B cell (primary cell): ENCODE measurements at regions not wholly inside any gene's neighbourhood (a gene's known extent, or its start where the extent isn't known, plus 50 kb on each side); places are given as distances from the start of the nearest gene placed in this dataset.

Source experiments
- ATAC-seq: fragments of 200-7000 bp; cut with Tn5 transposase; one replicate; pipeline ENCODE4 v1.10.0; 2021; ENCODE audit warnings: low read depth, mild to moderate bottlenecking, moderate number of reproducible peaks, moderate library complexity
- CTCF ChIA-PET: fragments of 350-600 bp; sonication (Branson Sonifier 250); formaldehyde crosslinking; loops from one replicate; lab custom pipeline; 2021; ENCODE audit warnings: antibody characterized with exemption, inconsistent platforms; lab: Charles Lee
- POLR2A ChIA-PET: fragments of 350-600 bp; sonication (Branson Sonifier 250); formaldehyde crosslinking; loops from one replicate; lab custom pipeline; 2021; ENCODE audit warnings: antibody characterized with exemption; lab: Charles Lee
- DNase-seq: peaks from one replicate; pipeline ENCODE4 v3.0.0; 2013
- H2AFZ ChIP-seq: 2 replicates; pipeline ENCODE4 v1.6.1; 2012; ENCODE audit warnings: mild to moderate bottlenecking, low read depth, low read length; ENCODE audit not compliant: insufficient read depth, poor library complexity, severe bottlenecking
- H3K27ac ChIP-seq, 2 donors: 1 replicate in 1 of 2; 2 replicates in 1 of 2; pipeline ENCODE4 v1.5.1; 2012 to 2013; ENCODE audit warnings: low read length in 2 of 2, mild to moderate bottlenecking in 2 of 2, moderate library complexity in 1 of 2
- H3K27me3 ChIP-seq, 4 experiments: fragments of 200-600 bp in 1 of 4; sonication (generic) in 1 of 4; replicated peaks in 1 of 4; 1 replicate in 2 of 4; 2 replicates in 2 of 4; pipeline versions ENCODE4 v1.6.1 to v1.7.0; 2013 to 2016; ENCODE audit warnings: low read length in 3 of 4, mild to moderate bottlenecking in 2 of 4, mixed read lengths in 1 of 4, moderate library complexity in 1 of 4; ENCODE audit not compliant: insufficient read depth in 4 of 4, control insufficient read depth in 3 of 4; ENCODE audit errors: control extremely low read depth in 1 of 4
- H3K36me3 ChIP-seq, 2 experiments: replicated peaks in 1 of 2; 1 replicate in 1 of 2; 2 replicates in 1 of 2; pipeline versions ENCODE4 v1.6.1 to v1.7.1; 2013; ENCODE audit warnings: low read length in 1 of 2; ENCODE audit not compliant: insufficient read depth in 2 of 2, control insufficient read depth in 1 of 2; ENCODE audit errors: control extremely low read depth in 1 of 2, extremely low read depth in 1 of 2
- H3K4me1 ChIP-seq, 2 donors: fragments of 200-600 bp in 1 of 2; sonication (generic) in 1 of 2; 1 replicate in 1 of 2; 2 replicates in 1 of 2; pipeline versions ENCODE4 v1.5.1 to v1.6.1; 2013 to 2017; ENCODE audit warnings: low read length in 2 of 2; ENCODE audit not compliant: control insufficient read depth in 2 of 2, insufficient read depth in 2 of 2
- H3K4me2 ChIP-seq: replicated peaks from 2 replicates; pipeline ENCODE3; 2012; ENCODE audit warnings: mild to moderate bottlenecking, low read depth, low read length; ENCODE audit not compliant: poor library complexity, severe bottlenecking
- H3K4me3 ChIP-seq, 5 experiments: fragments of 200-600 bp in 1 of 5; sonication (generic) in 1 of 5; 1 replicate in 3 of 5; 2 replicates in 2 of 5; pipeline versions ENCODE4 v1.5.1 to v1.7.0; 2011 to 2016; ENCODE audit warnings: low read length in 4 of 5, mild to moderate bottlenecking in 4 of 5, low read depth in 2 of 5, control low read depth in 1 of 5, moderate library complexity in 1 of 5; ENCODE audit not compliant: insufficient read depth in 1 of 5; ENCODE audit errors: control extremely low read depth in 1 of 5, extremely low read depth in 1 of 5
- H3K79me2 ChIP-seq: fragments of 200-600 bp; sonication (generic); one replicate; pipeline ENCODE4 v1.6.0; 2016; ENCODE audit warnings: low read length; ENCODE audit not compliant: control insufficient read depth, insufficient read depth
- H3K9ac ChIP-seq: fragments of 200-600 bp; sonication (generic); 2 replicates; pipeline ENCODE4 v1.6.1; 2017; ENCODE audit warnings: mild to moderate bottlenecking, low read length, moderate library complexity
- H3K9me3 ChIP-seq, 3 donors: one replicate each; pipeline versions ENCODE4 v1.6.1 to v1.7.1; 2013; ENCODE audit warnings: low read length in 2 of 3; ENCODE audit not compliant: control insufficient read depth in 2 of 3, insufficient read depth in 1 of 3; ENCODE audit errors: control extremely low read depth in 1 of 3
- H4K20me1 ChIP-seq: 2 replicates; pipeline ENCODE4 v1.6.0; 2012; ENCODE audit warnings: mild to moderate bottlenecking, low read length; ENCODE audit not compliant: insufficient read depth, control insufficient read depth, poor library complexity, severe bottlenecking
- H3K27ac Mint-ChIP-seq: one replicate; pipeline ENCODE4 v1.8.0; 2021; ENCODE audit warnings: mixed read lengths
- H3K27me3 Mint-ChIP-seq: one replicate; pipeline ENCODE4 v1.8.0; 2021; ENCODE audit warnings: mixed read lengths
- H3K4me1 Mint-ChIP-seq: one replicate; pipeline ENCODE4 v1.8.0; 2021; ENCODE audit warnings: mixed read lengths
- H3K4me3 Mint-ChIP-seq: one replicate; pipeline ENCODE4 v1.8.0; 2021; ENCODE audit warnings: mixed read lengths
- H3K9me3 Mint-ChIP-seq: one replicate; pipeline ENCODE4 v1.8.0; 2022; ENCODE audit warnings: mixed read lengths; ENCODE audit not compliant: insufficient read depth
- EZH2 ChIP-seq: IDR thresholded peaks from 2 replicates; pipeline ENCODE4 v1.6.1; 2012; ENCODE audit warnings: borderline replicate concordance, low read depth, mild to moderate bottlenecking, moderate library complexity, low read length; ENCODE audit not compliant: insufficient read depth, poor library complexity, severe bottlenecking
- WGBS: methylation state at CpG from one replicate; pipeline ENCODE4 v1.1.5; 2013; ENCODE audit warnings: missing lambda C conversion rate; ENCODE audit not compliant: insufficient coverage; 5-methylcytosine and 5-hydroxymethylcytosine counted together
- intact Hi-C: fragments of 100-400 bp; cut with micrococcal nuclease; formaldehyde crosslinking; loops from one replicate; pipeline ENCODE4 v1.10.0; 2022
- TF ChIP-seq, protein P1 (sequence below): fragments of 200-600 bp; IDR thresholded peaks from one replicate; pipeline ENCODE4 v1.8.0; 2022; ENCODE audit warnings: antibody characterized with exemption, mild to moderate bottlenecking

GRCh38 chr9:16057541-16057940, 504.7 kb downstream of the CCDC171 start:
- TF ChIP-seq EZH2: no peak
- TF ChIP-seq, protein P1, sequence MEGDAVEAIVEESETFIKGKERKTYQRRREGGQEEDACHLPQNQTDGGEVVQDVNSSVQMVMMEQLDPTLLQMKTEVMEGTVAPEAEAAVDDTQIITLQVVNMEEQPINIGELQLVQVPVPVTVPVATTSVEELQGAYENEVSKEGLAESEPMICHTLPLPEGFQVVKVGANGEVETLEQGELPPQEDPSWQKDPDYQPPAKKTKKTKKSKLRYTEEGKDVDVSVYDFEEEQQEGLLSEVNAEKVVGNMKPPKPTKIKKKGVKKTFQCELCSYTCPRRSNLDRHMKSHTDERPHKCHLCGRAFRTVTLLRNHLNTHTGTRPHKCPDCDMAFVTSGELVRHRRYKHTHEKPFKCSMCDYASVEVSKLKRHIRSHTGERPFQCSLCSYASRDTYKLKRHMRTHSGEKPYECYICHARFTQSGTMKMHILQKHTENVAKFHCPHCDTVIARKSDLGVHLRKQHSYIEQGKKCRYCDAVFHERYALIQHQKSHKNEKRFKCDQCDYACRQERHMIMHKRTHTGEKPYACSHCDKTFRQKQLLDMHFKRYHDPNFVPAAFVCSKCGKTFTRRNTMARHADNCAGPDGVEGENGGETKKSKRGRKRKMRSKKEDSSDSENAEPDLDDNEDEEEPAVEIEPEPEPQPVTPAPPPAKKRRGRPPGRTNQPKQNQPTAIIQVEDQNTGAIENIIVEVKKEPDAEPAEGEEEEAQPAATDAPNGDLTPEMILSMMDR: no peak
- intact Hi-C loops: no loop called here
- Mint-ChIP-seq H3K27ac (no peak overlapping the region), H3K9me3 (no peaks in the 10 kb centered on the region), H3K4me1 (no peaks in the 10 kb centered on the region), H3K27me3 (no peaks in the 10 kb centered on the region), H3K4me3 (no peak overlapping the region)
- peaks cover 0 to 3% (median 0%) of the 10 kb centered on the region in 3 donors for H3K9me3 ChIP-seq
- H3K27me3 ChIP-seq: no peaks in the 10 kb centered on the region
- no peak overlapping the region for H3K4me2 ChIP-seq
- H3K9ac ChIP-seq: no peak overlapping the region
- ChIA-PET POLR2A (no interaction called here), CTCF (no interaction called here)
- no peak overlapping the region for H2AFZ ChIP-seq
- WGBS: no CpG with 5 or more reads among the region's 4 CpGs
- ATAC-seq (no peak), DNase-seq (no peak)
- no peaks in the 10 kb centered on the region for H4K20me1 ChIP-seq
- H3K27ac ChIP-seq: no peak overlapping the region
- H3K36me3 ChIP-seq: no peaks in the 10 kb centered on the region
- H3K4me1 ChIP-seq: no peaks in the 10 kb centered on the region
- H3K4me3 ChIP-seq: no peak overlapping the region
- no peaks in the 10 kb centered on the region for H3K79me2 ChIP-seq

DNA sequence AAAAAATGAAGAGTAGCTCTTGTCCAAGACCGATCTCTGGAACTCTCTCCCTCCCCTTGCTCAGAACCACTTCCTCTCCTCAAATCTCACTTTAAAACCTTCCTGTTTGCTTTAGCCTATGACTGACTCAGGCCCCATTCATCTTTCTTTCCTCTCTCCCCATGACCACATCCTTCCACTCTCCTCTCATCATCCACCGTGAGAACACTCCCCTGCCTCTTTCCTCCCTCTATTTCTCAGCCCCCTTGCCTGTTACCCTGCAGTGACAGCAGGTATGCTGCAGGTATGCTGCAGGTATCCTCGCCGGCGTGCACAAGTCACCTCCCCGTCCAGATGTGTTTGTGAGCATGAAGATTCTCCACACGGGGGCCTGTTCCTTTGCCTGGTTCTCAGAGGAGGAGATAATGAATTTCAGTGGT, 505.3 kb downstream of the CCDC171 start:
- Mint-ChIP-seq H3K9me3 (no peaks in the 10 kb centered on the region), H3K27me3 (no peaks in the 10 kb centered on the region), H3K27ac (no peak overlapping the region), H3K4me3 (no peak overlapping the region), H3K4me1 (no peaks in the 10 kb centered on the region)
- ATAC-seq: no peak
- ChIA-PET POLR2A (no interaction called here), CTCF (no interaction called here)
- 51% methylated on average over 7 of the region's 7 CpGs for WGBS
- H3K36me3 ChIP-seq: no peaks in the 10 kb centered on the region
- H4K20me1 ChIP-seq: no peaks in the 10 kb centered on the region
- H2AFZ ChIP-seq: no peak overlapping the region
- no peak for TF ChIP-seq EZH2
- TF ChIP-seq, protein P1: no peak
- no peak for DNase-seq
- no peaks in the 10 kb centered on the region for H3K4me1 ChIP-seq
- H3K9me3 ChIP-seq: peaks cover 0 to 3% (median 0%) of the 10 kb centered on the region in 3 donors
- H3K4me2 ChIP-seq: no peak overlapping the region
- no peaks in the 10 kb centered on the region for H3K27me3 ChIP-seq
- no peak overlapping the region for H3K9ac ChIP-seq
- H3K27ac ChIP-seq: no peak overlapping the region
- H3K79me2 ChIP-seq: no peaks in the 10 kb centered on the region
- intact Hi-C loops: no loop called here
- no peak overlapping the region for H3K4me3 ChIP-seq
